ENCODE measurements at regions not wholly inside any gene's neighbourhood (a gene's known extent, or its start where the extent isn't known, plus 50 kb on each side); places are given as distances from the start of the nearest gene placed in this dataset.

- no peak for TF ChIP-seq CTCF (IDR thresholded peaks at IDR 0.05)
- no peaks in the 10 kb centered on the region for H3K36me3 ChIP-seq
- H3K4me1 ChIP-seq = no peaks in the 10 kb centered on the region
- H3K9me3 ChIP-seq = no peaks in the 10 kb centered on the region
- H3K4me3 ChIP-seq = no peak overlapping the region
- peaks cover 0 to 33% of the 10 kb centered on the region in 2 donors for H3K27me3 ChIP-seq
- no peak for DNase-seq
- H3K27ac ChIP-seq = no peak overlapping the region
- intact Hi-C loops (cut with DNase I; ENCODE audit: low total_unique reads) = no loop called here
These were observed 93.0 kb upstream of the RPL38 start for GRCh38 chr17:74110467-74110866.

GRCh38 chr17:74113326-74113725 lies 90.2 kb upstream of the RPL38 start:
- Histone ChIP-seq H3K27me3 (peaks cover 0 to 50% of the 10 kb centered on the region in 2 donors), H3K36me3 (no peaks in the 10 kb centered on the region), H3K9me3 (no peaks in the 10 kb centered on the region), H3K27ac (no peak overlapping the region), H3K4me1 (no peaks in the 10 kb centered on the region), H3K4me3 (no peak overlapping the region)
- no peak for DNase-seq
- TF ChIP-seq CTCF (IDR thresholded peaks at IDR 0.05) = no peak
- intact Hi-C loops (cut with DNase I; ENCODE audit: low total_unique reads) = no loop called here

GRCh38 chr17:74113952-74114351 lies 89.5 kb upstream of the RPL38 start:
- Histone ChIP-seq H3K27me3 (peaks cover 0 to 46% of the 10 kb centered on the region in 2 donors), H3K4me1 (no peaks in the 10 kb centered on the region), H3K9me3 (no peaks in the 10 kb centered on the region), H3K4me3 (no peak overlapping the region), H3K36me3 (no peaks in the 10 kb centered on the region), H3K27ac (no peak overlapping the region)
- intact Hi-C loops (cut with DNase I; ENCODE audit: low total_unique reads) = no loop called here
- DNase-seq = no peak
- TF ChIP-seq CTCF (IDR thresholded peaks at IDR 0.05) = no peak

GRCh38 chr17:74114881-74115470 lies 88.5 kb upstream of the RPL38 start:
- Histone ChIP-seq H3K4me1 (no peaks in the 10 kb centered on the region), H3K27me3 (peaks cover 0 to 42% of the 10 kb centered on the region in 2 donors), H3K36me3 (no peaks in the 10 kb centered on the region), H3K4me3 (no peak overlapping the region), H3K27ac (no peak overlapping the region), H3K9me3 (no peaks in the 10 kb centered on the region)
- DNase-seq = no peak
- intact Hi-C loops (cut with DNase I; ENCODE audit: low total_unique reads) = no loop called here
- TF ChIP-seq CTCF (IDR thresholded peaks at IDR 0.05) = no peak

- Histone ChIP-seq H3K4me1 (no peaks in the 10 kb centered on the region), H3K27ac (no peak overlapping the region), H3K9me3 (no peaks in the 10 kb centered on the region), H3K36me3 (no peaks in the 10 kb centered on the region), H3K4me3 (no peak overlapping the region), H3K27me3 (peaks cover 0 to 45% of the 10 kb centered on the region in 2 donors)
- no peak for DNase-seq
- intact Hi-C loops (cut with DNase I; ENCODE audit: low total_unique reads) = no loop called here
- TF ChIP-seq CTCF (IDR thresholded peaks at IDR 0.05) = no peak
These were observed 87.9 kb upstream of the RPL38 start for GRCh38 chr17:74115586-74115985.

Data from tibial artery (tissue), 4 donors.